Right renal cortex interstitium (tissue), 3 donors: ENCODE measurements at regions not wholly inside any gene's neighbourhood (a gene's known extent, or its start where the extent isn't known, plus 50 kb on each side); places are given as distances from the start of the nearest gene placed in this dataset.

Source experiments
- DNase-seq, 3 donors: peaks; one replicate each; pipeline ENCODE4 v3.0.0-alpha.2; 2013; ENCODE audit warnings: low read depth in 3 of 3, low spot score in 2 of 3

GRCh38 chr17:34420900-34421299, 57.9 kb upstream of the CCL1 start:
- no peak for DNase-seq

GRCh38 chr17:34420254-34420766, 57.3 kb upstream of the CCL1 start:
- DNase-seq = peak; percentile 24 to 33 (median 31)

DNA sequence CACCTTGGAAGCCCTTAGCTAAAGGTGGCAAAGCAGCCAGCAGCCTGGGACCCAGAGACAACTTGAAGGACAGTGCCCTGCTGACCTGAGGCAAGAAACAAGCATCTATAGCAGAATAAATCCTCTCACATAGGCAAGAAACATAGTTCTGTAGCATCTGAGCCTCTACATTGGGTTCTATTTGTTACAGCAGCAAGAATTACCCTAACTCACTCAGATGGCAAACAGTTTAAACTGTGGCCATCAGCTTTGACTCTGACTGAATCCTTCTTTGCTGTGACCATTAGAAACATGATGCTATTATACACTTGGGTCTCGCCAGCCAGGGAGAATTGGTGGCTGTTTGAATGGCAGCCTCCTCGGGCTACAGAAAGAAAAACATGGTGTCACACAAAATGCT, 53.1 kb upstream of the CCL1 start:
- no peak for DNase-seq

DNA sequence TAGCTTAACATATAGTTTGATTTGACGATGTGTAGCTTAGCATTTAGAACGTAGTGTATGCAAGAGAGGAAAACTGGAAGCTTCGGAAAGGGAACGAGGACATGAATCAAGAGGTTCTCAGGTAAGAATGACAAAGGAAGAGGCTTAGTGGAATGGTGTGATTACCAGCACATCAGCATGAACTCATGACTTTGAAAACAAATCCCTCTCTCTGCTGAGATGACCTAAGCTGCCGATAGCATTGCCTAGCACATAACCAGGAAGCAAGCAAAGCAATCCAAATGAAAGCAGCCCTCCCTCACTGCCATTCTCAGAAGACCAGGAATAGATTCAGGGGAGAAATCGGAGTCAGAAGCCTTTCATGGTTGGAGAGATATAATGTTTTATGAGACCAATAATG, 51.3 kb upstream of the CCL1 start:
- no peak for DNase-seq

DNA sequence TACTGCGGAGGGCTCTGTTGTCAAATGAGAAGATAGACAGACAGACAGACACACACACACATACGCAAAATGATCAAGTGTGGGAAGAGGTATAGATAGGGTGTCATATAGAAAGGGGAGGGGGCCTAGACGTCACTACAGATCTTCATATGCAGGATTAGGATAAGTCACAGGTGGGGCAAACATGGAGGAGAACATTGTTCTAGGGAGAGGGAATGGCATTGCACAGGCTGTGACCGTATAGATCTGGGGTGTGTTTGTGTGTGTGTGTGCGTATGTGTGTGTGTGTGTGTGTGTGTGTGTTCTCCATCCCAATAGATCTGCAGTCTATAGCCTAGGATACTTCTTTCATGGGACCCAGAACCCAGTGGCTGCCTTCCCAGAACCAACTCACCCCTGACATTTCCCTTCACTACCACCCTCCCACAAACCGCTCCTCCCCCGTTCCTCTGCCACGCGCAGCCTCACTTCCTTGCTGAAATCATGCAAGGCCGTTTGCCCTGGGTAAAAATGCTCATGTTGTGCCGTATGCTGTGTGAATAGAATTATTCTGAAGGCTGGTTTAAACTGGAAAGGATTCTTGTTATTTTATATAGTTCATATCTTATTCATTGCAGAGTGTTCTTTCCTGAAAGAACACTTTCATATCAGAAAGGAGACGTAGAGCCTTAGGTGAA, 50.5 kb upstream of the CCL1 start:
- DNase-seq = no peak

DNA sequence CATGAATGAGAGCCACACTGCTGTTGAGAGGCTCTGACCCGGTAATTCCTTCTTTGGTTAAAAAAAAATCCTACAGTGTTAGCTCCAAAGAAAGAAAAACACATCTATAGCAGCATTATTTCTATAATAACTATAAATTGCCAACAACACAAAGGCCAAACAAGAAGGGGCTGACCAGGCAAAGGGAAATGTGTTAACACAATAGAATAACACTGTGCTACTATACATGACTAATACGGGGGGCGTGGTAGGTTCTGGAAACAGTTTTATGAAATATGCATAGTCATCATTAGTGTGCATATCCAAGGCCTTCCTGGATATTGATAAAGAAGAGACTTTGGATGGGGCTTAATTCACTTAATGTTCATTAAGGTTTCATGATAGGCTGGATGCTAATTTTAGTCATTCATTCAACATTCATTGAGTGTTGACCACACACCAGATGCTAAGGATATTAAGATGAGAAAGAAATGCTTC, 50.0 kb upstream of the CCL1 start:
- DNase-seq = no peak
